ENCODE measurements at regions not wholly inside any gene's neighbourhood (a gene's known extent, or its start where the extent isn't known, plus 50 kb on each side); places are given as distances from the start of the nearest gene placed in this dataset.

- Histone ChIP-seq H3K4me1 (ENCODE audit: insufficient read depth, low read length) (no peaks in the 10 kb centered on the region), H3K27me3 (ENCODE audit: control insufficient read depth in 1 of 2, insufficient read depth in 2 of 2, low read length in 2 of 2) (no peaks in the 10 kb centered on the region), H3K9me3 (ENCODE audit: control insufficient read depth in 1 of 2, insufficient read depth in 1 of 2, low read length in 2 of 2) (no peaks in the 10 kb centered on the region), H3K27ac (ENCODE audit: low read depth in 1 of 2, low read length in 2 of 2) (no peak overlapping the region), H3K4me3 (ENCODE audit: low read length) (no peak overlapping the region), H3K36me3 (ENCODE audit: insufficient read depth, low read length) (no peaks in the 10 kb centered on the region)
- POLR2A ChIA-PET: no interaction called here
- Mint-ChIP-seq H3K9me3 (peaks cover 3% of the 10 kb centered on the region), H3K27me3 (no peaks in the 10 kb centered on the region), H3K4me1 (ENCODE audit: low read depth) (no peaks in the 10 kb centered on the region), H3K27ac (no peak overlapping the region), H3K36me3 (ENCODE audit: low read depth) (no peaks in the 10 kb centered on the region), H3K4me3 (no peak overlapping the region)
- DNase-seq (no peak), ATAC-seq (ENCODE audit: poor library complexity) (no peak)
- intact Hi-C loops (cut with DNase I, micrococcal nuclease): no loop called here
- TF ChIP-seq CTCF (IDR thresholded peaks at IDR 0.05): no peak
- CTCF ChIA-PET: no interaction called here
These were observed 150.5 kb downstream of the ARSF start for GRCh38 chrX:3191796-3192195.

GRCh38 chrX:3191201-3191600 is 149.9 kb downstream of the ARSF start:
- intact Hi-C loops (cut with DNase I, micrococcal nuclease): no loop called here
- Mint-ChIP-seq H3K27me3 (no peaks in the 10 kb centered on the region), H3K9me3 (no peaks in the 10 kb centered on the region), H3K36me3 (ENCODE audit: low read depth) (no peaks in the 10 kb centered on the region), H3K27ac (no peak overlapping the region), H3K4me3 (no peak overlapping the region), H3K4me1 (ENCODE audit: low read depth) (no peaks in the 10 kb centered on the region)
- no peak for TF ChIP-seq CTCF (IDR thresholded peaks at IDR 0.05)
- Histone ChIP-seq H3K27me3 (ENCODE audit: control insufficient read depth in 1 of 2, insufficient read depth in 2 of 2, low read length in 2 of 2) (no peaks in the 10 kb centered on the region), H3K4me1 (ENCODE audit: insufficient read depth, low read length) (no peaks in the 10 kb centered on the region), H3K27ac (ENCODE audit: low read depth in 1 of 2, low read length in 2 of 2) (no peak overlapping the region), H3K4me3 (ENCODE audit: low read length) (no peak overlapping the region), H3K9me3 (ENCODE audit: control insufficient read depth in 1 of 2, insufficient read depth in 1 of 2, low read length in 2 of 2) (no peaks in the 10 kb centered on the region), H3K36me3 (ENCODE audit: insufficient read depth, low read length) (no peaks in the 10 kb centered on the region)
- ATAC-seq (ENCODE audit: poor library complexity) (no peak), DNase-seq (no peak)
- ChIA-PET CTCF (no interaction called here), POLR2A (no interaction called here)

- TF ChIP-seq CTCF (IDR thresholded peaks at IDR 0.05): no peak
- no peak overlapping the region for H3K4me3 ChIP-seq (ENCODE audit: low read length)
- DNase-seq (no peak), ATAC-seq (ENCODE audit: poor library complexity) (no peak)
- H3K36me3 ChIP-seq (ENCODE audit: insufficient read depth, low read length): no peaks in the 10 kb centered on the region
- CTCF ChIA-PET: no interaction called here
- no peak overlapping the region for H3K27ac Mint-ChIP-seq
- H3K27me3 ChIP-seq (ENCODE audit: control insufficient read depth in 1 of 2, insufficient read depth in 2 of 2, low read length in 2 of 2): no peaks in the 10 kb centered on the region
- no peaks in the 10 kb centered on the region for H3K9me3 Mint-ChIP-seq
- no peak overlapping the region for H3K27ac ChIP-seq (ENCODE audit: low read depth in 1 of 2, low read length in 2 of 2)
- H3K4me3 Mint-ChIP-seq: no peak overlapping the region
- intact Hi-C loops (cut with DNase I, micrococcal nuclease): no loop called here
- no peaks in the 10 kb centered on the region for H3K4me1 ChIP-seq (ENCODE audit: insufficient read depth, low read length)
- H3K9me3 ChIP-seq (ENCODE audit: control insufficient read depth in 1 of 2, insufficient read depth in 1 of 2, low read length in 2 of 2): no peaks in the 10 kb centered on the region
- H3K36me3 Mint-ChIP-seq (ENCODE audit: low read depth): no peaks in the 10 kb centered on the region
- no peaks in the 10 kb centered on the region for H3K4me1 Mint-ChIP-seq (ENCODE audit: low read depth)
- POLR2A ChIA-PET: no interaction called here
- H3K27me3 Mint-ChIP-seq: no peaks in the 10 kb centered on the region
These were observed 143.1 kb downstream of the ARSF start for GRCh38 chrX:3184176-3184930.

All from CD4-positive, alpha-beta T cell (primary cell).